GM12892 (cell line): ENCODE measurements at regions not wholly inside any gene's neighbourhood (a gene's known extent, or its start where the extent isn't known, plus 50 kb on each side); places are given as distances from the start of the nearest gene placed in this dataset.
"Not testable (repeated sequence)": the region's sequence is repeated elsewhere in the genome, so short reads cannot be mapped to it uniquely, and the experiment has no call there.

ENCODE experiments used
- POLR2A ChIP-seq: IDR thresholded peaks from 2 replicates; pipeline ENCODE4 v1.6.1; 2011; ENCODE audit warnings: low read depth, low read length, control low read depth
- TAF1 ChIP-seq: IDR thresholded peaks from 2 replicates; pipeline ENCODE4 v1.6.1; 2011; ENCODE audit warnings: low read depth, mild to moderate bottlenecking, control low read depth, low read length, borderline replicate concordance

- not testable (repeated sequence) for TF ChIP-seq POLR2A, TAF1
Measured at GRCh38 chr6:57948481-57948880, 631.1 kb downstream of the PRIM2 start.
